ENCODE measurements at regions not wholly inside any gene's neighbourhood (a gene's known extent, or its start where the extent isn't known, plus 50 kb on each side); places are given as distances from the start of the nearest gene placed in this dataset.
"Not testable (repeated sequence)": the region's sequence is repeated elsewhere in the genome, so short reads cannot be mapped to it uniquely, and the experiment has no call there.

- ChIA-PET CTCF (no interaction called here), POLR2A (ENCODE audit: unreplicated experiment) (interaction anchor here (0.7 kb wide), 1 partner anchor 369 kb away, joined by 3 read pairs; no protein-coding TSS in a partner anchor)
- Histone ChIP-seq H3K36me3 (ENCODE audit: low read depth, low read length) (no peaks in the 10 kb centered on the region), H3K4me3 (ENCODE audit: low read length) (no peak overlapping the region), H2AFZ (ENCODE audit: low read length) (no peak overlapping the region), H3K4me1 (ENCODE audit: insufficient read depth, low read length) (no peaks in the 10 kb centered on the region), H3F3A (ENCODE audit: low read length, unreplicated experiment) (no peaks in the 10 kb centered on the region), H3K27ac (ENCODE audit: low read length) (no peak overlapping the region), H3K9me2 (replicated peaks; ENCODE audit: low read length) (no peaks in the 10 kb centered on the region), H3K9ac (ENCODE audit: low read length) (no peak overlapping the region), H4K20me1 (ENCODE audit: low read length) (no peaks in the 10 kb centered on the region), H3K27me3 (ENCODE audit: low read length) (no peaks in the 10 kb centered on the region), H3K4me2 (ENCODE audit: low read length) (no peak overlapping the region), H3K79me2 (ENCODE audit: low read length) (no peaks in the 10 kb centered on the region), H3K9me3 (ENCODE audit: low read length) (no peaks in the 10 kb centered on the region)
- no TSS peak for BruUV-seq (replicated peaks)
- TF ChIP-seq CTCF (conservative IDR thresholded peaks at IDR 0.05; ENCODE audit: low read depth, low read length) (no peak), EZH2phosphoT487 (IDR thresholded peaks at IDR 0.05; ENCODE audit: borderline replicate concordance, low read length) (no peak), EZH2 (IDR thresholded peaks at IDR 0.05; ENCODE audit: low read length, unreplicated experiment) (no peak)
- DNase-seq (no peak), ATAC-seq (peak; percentile 24; the same call in 1 of the 2 replicates)
- intact Hi-C loops (cut with micrococcal nuclease): no loop called here
These were observed 108.5 kb downstream of the HOXA1 start for GRCh38 chr7:26987338-26987737.

GRCh38 chr7:26978146-26978545, 113.8 kb upstream of the SKAP2 start:
- Histone ChIP-seq H3F3A (ENCODE audit: low read length, unreplicated experiment) (no peaks in the 10 kb centered on the region), H3K36me3 (ENCODE audit: low read depth, low read length) (no peaks in the 10 kb centered on the region), H3K9me3 (ENCODE audit: low read length) (no peaks in the 10 kb centered on the region), H3K27ac (ENCODE audit: low read length) (no peak overlapping the region), H4K20me1 (ENCODE audit: low read length) (no peaks in the 10 kb centered on the region), H3K4me2 (ENCODE audit: low read length) (no peak overlapping the region), H3K9me2 (replicated peaks; ENCODE audit: low read length) (0 out of 2 replicates have a peak, but pooled peaks cover 4% of the 10 kb centered on the region), H3K4me1 (ENCODE audit: insufficient read depth, low read length) (no peaks in the 10 kb centered on the region), H3K4me3 (ENCODE audit: low read length) (no peak overlapping the region), H3K9ac (ENCODE audit: low read length) (no peak overlapping the region), H2AFZ (ENCODE audit: low read length) (no peak overlapping the region), H3K27me3 (ENCODE audit: low read length) (no peaks in the 10 kb centered on the region), H3K79me2 (ENCODE audit: low read length) (no peaks in the 10 kb centered on the region)
- POLR2A ChIA-PET (ENCODE audit: unreplicated experiment): no interaction called here
- no TSS peak for BruUV-seq (replicated peaks)
- DNase-seq (no peak), ATAC-seq (no peak)
- TF ChIP-seq EZH2phosphoT487 (IDR thresholded peaks at IDR 0.05; ENCODE audit: borderline replicate concordance, low read length) (no peak), EZH2 (IDR thresholded peaks at IDR 0.05; ENCODE audit: low read length, unreplicated experiment) (no peak), CTCF (conservative IDR thresholded peaks at IDR 0.05; ENCODE audit: low read depth, low read length) (no peak)
- CTCF ChIA-PET: no interaction called here
- intact Hi-C loops (cut with micrococcal nuclease): no loop called here

- POLR2A ChIA-PET (ENCODE audit: unreplicated experiment): no interaction called here
- intact Hi-C loops (cut with micrococcal nuclease): no loop called here
These were observed 112.5 kb upstream of the SKAP2 start for GRCh38 chr7:26976840-26977239.

GRCh38 chr7:26971924-26972323, 107.5 kb upstream of the SKAP2 start:
- H3K9ac ChIP-seq (ENCODE audit: low read length); intact Hi-C loops (cut with micrococcal nuclease); H4K20me1 ChIP-seq (ENCODE audit: low read length); H3K9me3 ChIP-seq (ENCODE audit: low read length); H3K9me2 ChIP-seq (replicated peaks; ENCODE audit: low read length); H3K36me3 ChIP-seq (ENCODE audit: low read depth, low read length); POLR2A ChIA-PET (ENCODE audit: unreplicated experiment); H3K4me1 ChIP-seq (ENCODE audit: insufficient read depth, low read length); H2AFZ ChIP-seq (ENCODE audit: low read length); H3K79me2 ChIP-seq (ENCODE audit: low read length); ATAC-seq; H3K27me3 ChIP-seq (ENCODE audit: low read length); H3K4me3 ChIP-seq (ENCODE audit: low read length); H3F3A ChIP-seq (ENCODE audit: low read length, unreplicated experiment); CTCF ChIA-PET; H3K27ac ChIP-seq (ENCODE audit: low read length); BruUV-seq (replicated peaks); H3K4me2 ChIP-seq (ENCODE audit: low read length); DNase-seq: not testable (repeated sequence)

More at GRCh38 chr7:26976840-26977239, 112.5 kb upstream of the SKAP2 start:
- no peaks in the 10 kb centered on the region for H3F3A ChIP-seq (ENCODE audit: low read length, unreplicated experiment)
- TF ChIP-seq EZH2 (IDR thresholded peaks at IDR 0.05; ENCODE audit: low read length, unreplicated experiment) (no peak), EZH2phosphoT487 (IDR thresholded peaks at IDR 0.05; ENCODE audit: borderline replicate concordance, low read length) (no peak), CTCF (conservative IDR thresholded peaks at IDR 0.05; ENCODE audit: low read depth, low read length) (no peak)
- H3K27ac ChIP-seq (ENCODE audit: low read length): no peak overlapping the region
- 0 out of 2 replicates have a peak, but pooled peaks cover 4% of the 10 kb centered on the region for H3K9me2 ChIP-seq (replicated peaks; ENCODE audit: low read length)
- DNase-seq (no peak), ATAC-seq (no peak)
- H3K36me3 ChIP-seq (ENCODE audit: low read depth, low read length): no peaks in the 10 kb centered on the region
- no TSS peak for BruUV-seq (replicated peaks)
- no peaks in the 10 kb centered on the region; the same call in 1 of the 2 replicates for H3K9me3 ChIP-seq (ENCODE audit: low read length)
- no peak overlapping the region for H3K4me2 ChIP-seq (ENCODE audit: low read length)
- no peaks in the 10 kb centered on the region for H3K79me2 ChIP-seq (ENCODE audit: low read length)
- H3K4me1 ChIP-seq (ENCODE audit: insufficient read depth, low read length): no peaks in the 10 kb centered on the region
- H3K27me3 ChIP-seq (ENCODE audit: low read length): no peaks in the 10 kb centered on the region
- no peak overlapping the region for H2AFZ ChIP-seq (ENCODE audit: low read length)
- CTCF ChIA-PET: no interaction called here
- H4K20me1 ChIP-seq (ENCODE audit: low read length): no peaks in the 10 kb centered on the region
- no peak overlapping the region for H3K9ac ChIP-seq (ENCODE audit: low read length)
- no peak overlapping the region for H3K4me3 ChIP-seq (ENCODE audit: low read length)

All from PC-3 (cell line).